H9 (cell line): ENCODE measurements at regions not wholly inside any gene's neighbourhood (a gene's known extent, or its start where the extent isn't known, plus 50 kb on each side); places are given as distances from the start of the nearest gene placed in this dataset.

ENCODE experiments used
- DNase-seq: peaks from one replicate; pipeline ENCODE4 v3.0.0-alpha.2; 2017
- H2AFZ ChIP-seq: one replicate; pipeline ENCODE4 v1.6.1; 2013; ENCODE audit warnings: mild to moderate bottlenecking, low read length, control low read depth, moderate library complexity
- H2AK5ac ChIP-seq: 2 replicates; pipeline ENCODE4 v1.6.1; 2013; ENCODE audit warnings: low read length, control low read depth, mixed read lengths; ENCODE audit not compliant: insufficient read length
- H2BK120ac ChIP-seq: one replicate; pipeline ENCODE4 v1.6.1; 2013; ENCODE audit warnings: low read depth, mild to moderate bottlenecking, low read length, control low read depth, inconsistent platforms; ENCODE audit not compliant: poor library complexity, severe bottlenecking
- H2BK12ac ChIP-seq: 2 replicates; pipeline ENCODE4 v1.6.1; 2013; ENCODE audit warnings: low read length, control low read depth, mixed read lengths, low read depth; ENCODE audit not compliant: insufficient read length
- H2BK15ac ChIP-seq: 2 replicates; pipeline ENCODE4 v1.6.1; 2013; ENCODE audit warnings: low read depth, low read length, control low read depth
- H2BK20ac ChIP-seq: one replicate; pipeline ENCODE4 v1.6.1; 2013; ENCODE audit warnings: low read depth, mild to moderate bottlenecking, low read length, control low read depth, inconsistent platforms; ENCODE audit not compliant: poor library complexity, severe bottlenecking
- H2BK5ac ChIP-seq: 2 replicates; pipeline ENCODE4 v1.6.1; 2013; ENCODE audit warnings: low read length, control low read depth, mixed read lengths; ENCODE audit not compliant: insufficient read length
- H3K14ac ChIP-seq: 2 replicates; pipeline ENCODE4 v1.6.1; 2013; ENCODE audit warnings: low read length, control low read depth; ENCODE audit not compliant: insufficient read depth
- H3K18ac ChIP-seq: 2 replicates; pipeline ENCODE4 v1.6.1; 2013; ENCODE audit warnings: low read depth, mild to moderate bottlenecking, mixed read lengths, low read length, control low read depth; ENCODE audit not compliant: insufficient read length
- H3K23ac ChIP-seq: 2 replicates; pipeline ENCODE4 v1.6.1; 2013; ENCODE audit warnings: low read length, control low read depth, mixed read lengths, low read depth; ENCODE audit not compliant: insufficient read length
- H3K23me2 ChIP-seq: 2 replicates; pipeline ENCODE4 v1.6.1; 2013; ENCODE audit warnings: low read depth, mild to moderate bottlenecking, mixed read lengths, low read length, control low read depth; ENCODE audit not compliant: insufficient read length, poor library complexity, severe bottlenecking
- H3K27ac ChIP-seq: 2 replicates; pipeline ENCODE4 v1.5.1; 2013; ENCODE audit warnings: low read length, control low read depth, mixed read lengths, low read depth; ENCODE audit not compliant: insufficient read length
- H3K27me3 ChIP-seq: 2 replicates; pipeline ENCODE4 v1.6.1; 2013; ENCODE audit warnings: low read length, control low read depth, inconsistent platforms; ENCODE audit not compliant: insufficient read depth
- H3K4ac ChIP-seq: 2 replicates; pipeline ENCODE4 v1.6.1; 2013; ENCODE audit warnings: low read depth, mild to moderate bottlenecking, control low read depth, inconsistent platforms, low read length, moderate library complexity
- H3K4me1 ChIP-seq: 2 replicates; pipeline ENCODE4 v1.6.1; 2013; ENCODE audit warnings: low read length, control low read depth, inconsistent platforms; ENCODE audit not compliant: insufficient read depth
- H3K4me2 ChIP-seq: 2 replicates; pipeline ENCODE4 v1.6.1; 2013; ENCODE audit warnings: low read length, control low read depth, mixed read lengths; ENCODE audit not compliant: insufficient read length, insufficient read depth
- H3K56ac ChIP-seq: 2 replicates; pipeline ENCODE4 v1.6.1; 2013; ENCODE audit warnings: low read depth, mild to moderate bottlenecking, mixed read lengths, low read length, control low read depth; ENCODE audit not compliant: insufficient read length
- H3K79me1 ChIP-seq: 2 replicates; pipeline ENCODE4 v1.6.1; 2013; ENCODE audit warnings: low read depth, mild to moderate bottlenecking, moderate library complexity, low read length, control low read depth, inconsistent platforms; ENCODE audit not compliant: insufficient read depth, poor library complexity, severe bottlenecking
- H3K79me2 ChIP-seq: 2 replicates; pipeline ENCODE4 v1.6.1; 2013; ENCODE audit warnings: low read length, control low read depth, inconsistent platforms; ENCODE audit not compliant: insufficient read depth
- H3K9ac ChIP-seq: 2 replicates; pipeline ENCODE4 v1.6.1; 2013; ENCODE audit warnings: low read length, control low read depth, mixed read lengths; ENCODE audit not compliant: insufficient read length; ENCODE audit errors: extremely low read depth
- H3K9me3 ChIP-seq: one replicate; pipeline ENCODE4 v1.6.1; 2013; ENCODE audit warnings: low read depth, low read length, inconsistent platforms; ENCODE audit not compliant: control insufficient read depth
- H3T11ph ChIP-seq: one replicate; pipeline ENCODE4 v1.6.1; 2013; ENCODE audit warnings: mild to moderate bottlenecking, low read length, control low read depth, inconsistent platforms
- H4K20me1 ChIP-seq: one replicate; pipeline ENCODE4 v1.6.1; 2013; ENCODE audit not compliant: control insufficient read depth, insufficient read length, insufficient read depth
- H4K5ac ChIP-seq: 2 replicates; pipeline ENCODE4 v1.6.1; 2013; ENCODE audit warnings: low read depth, mild to moderate bottlenecking, mixed read lengths, low read length, control low read depth; ENCODE audit not compliant: insufficient read length
- H4K8ac ChIP-seq: replicated peaks from 2 replicates; pipeline ENCODE4 v1.6.1; 2013; ENCODE audit warnings: low read length, control low read depth, mixed read lengths, low read depth; ENCODE audit not compliant: insufficient read length
- H4K91ac ChIP-seq: 2 replicates; pipeline ENCODE4 v1.6.1; 2013; ENCODE audit warnings: low read depth, mild to moderate bottlenecking, moderate library complexity, mixed read lengths, low read length, control low read depth; ENCODE audit not compliant: insufficient read length
- H3K27ac Mint-ChIP-seq, 3 experiments: 2 replicates in 2 of 3; 3 replicates in 1 of 3; pipeline ENCODE4 v1.8.0; 2020 to 2021; ENCODE audit warnings: mixed read lengths in 3 of 3, mild to moderate bottlenecking in 1 of 3, moderate library complexity in 1 of 3
- H3K27me3 Mint-ChIP-seq: 2 replicates; pipeline ENCODE4 v1.8.0; 2021; ENCODE audit warnings: low read depth, mild to moderate bottlenecking, moderate library complexity, mixed read lengths
- H3K36me3 Mint-ChIP-seq, 3 experiments: 2 replicates in 2 of 3; 3 replicates in 1 of 3; pipeline ENCODE4 v1.8.0; 2020 to 2021; ENCODE audit warnings: low read depth in 3 of 3, mixed read lengths in 3 of 3; ENCODE audit not compliant: insufficient read depth in 1 of 3
- H3K4me1 Mint-ChIP-seq, 2 experiments: 2 replicates each; pipeline ENCODE4 v1.8.0; 2020; ENCODE audit warnings: mixed read lengths in 2 of 2
- H3K4me3 Mint-ChIP-seq, 2 experiments: 2 replicates in 1 of 2; 3 replicates in 1 of 2; pipeline ENCODE4 v1.8.0; 2020 to 2021; ENCODE audit warnings: mild to moderate bottlenecking in 2 of 2, mixed read lengths in 2 of 2, moderate library complexity in 1 of 2
- H3K9me3 Mint-ChIP-seq, 2 experiments: 2 replicates in 1 of 2; 3 replicates in 1 of 2; pipeline ENCODE4 v1.8.0; 2020; ENCODE audit warnings: mild to moderate bottlenecking in 2 of 2, mixed read lengths in 2 of 2, moderate library complexity in 1 of 2
- CTCF ChIP-seq: fragments of 200-600 bp; sonication (generic); conservative IDR thresholded peaks from 3 replicates; pipeline ENCODE4 v1.8.0; 2021; ENCODE audit warnings: antibody characterized with exemption, mild to moderate bottlenecking
- WGBS: extraction: QIAGEN DNeasy Blood & Tissue Kit; methylation state at CpG from one replicate; pipeline ENCODE4 v1.1.7; 2013; ENCODE audit warnings: missing lambda C conversion rate, low lambda C conversion rate, mixed read lengths; ENCODE audit not compliant: insufficient read length; ENCODE audit errors: extremely low coverage; 5-methylcytosine and 5-hydroxymethylcytosine counted together

- Histone ChIP-seq H3K4ac (no peak overlapping the region), H2AK5ac (no peak overlapping the region), H3K4me2 (no peak overlapping the region), H3K27me3 (no peaks in the 10 kb centered on the region), H4K91ac (no peak overlapping the region), H2AFZ (no peak overlapping the region), H3K9me3 (peaks cover 84% of the 10 kb centered on the region), H3K23me2 (no peaks in the 10 kb centered on the region), H3K4me1 (no peaks in the 10 kb centered on the region), H3K79me1 (no peaks in the 10 kb centered on the region), H3T11ph (no peak overlapping the region), H2BK5ac (no peak overlapping the region), H2BK20ac (no peak overlapping the region), H4K8ac (no peak overlapping the region), H3K9ac (no peak overlapping the region), H3K23ac (no peak overlapping the region), H4K5ac (no peak overlapping the region), H3K18ac (no peak overlapping the region), H2BK120ac (no peak overlapping the region), H3K79me2 (no peaks in the 10 kb centered on the region), H4K20me1 (no peaks in the 10 kb centered on the region), H2BK15ac (no peak overlapping the region), H3K27ac (no peak overlapping the region), H2BK12ac (no peak overlapping the region), H3K56ac (no peak overlapping the region), H3K14ac (no peak overlapping the region)
- DNase-seq = no peak
- Mint-ChIP-seq H3K27ac (no peak overlapping the region), H3K27me3 (peaks cover 7% of the 10 kb centered on the region), H3K4me3 (no peak overlapping the region), H3K36me3 (peaks cover 0 to 28% (median 10%) of the 10 kb centered on the region in 3 experiments; a peak in 5 of 7 replicates), H3K9me3 (peaks cover 21 to 82% of the 10 kb centered on the region in 2 experiments), H3K4me1 (no peaks in the 10 kb centered on the region)
- WGBS = no CpG with 5 or more reads among the region's 28 CpGs
- TF ChIP-seq CTCF = no peak
Measured at GRCh38 chr1:2933431-2934155, 87.7 kb upstream of the ACTRT2 start.
